HG03066 (cell line): ENCODE measurements at regions not wholly inside any gene's neighbourhood (a gene's known extent, or its start where the extent isn't known, plus 50 kb on each side); places are given as distances from the start of the nearest gene placed in this dataset.

Experiments
- ATAC-seq: cut with Tn5 transposase; IDR thresholded peaks from one replicate; pipeline ENCODE4 v1.9.1; 2021; ENCODE audit warnings: low read depth; ENCODE audit not compliant: unreplicated experiment

DNA sequence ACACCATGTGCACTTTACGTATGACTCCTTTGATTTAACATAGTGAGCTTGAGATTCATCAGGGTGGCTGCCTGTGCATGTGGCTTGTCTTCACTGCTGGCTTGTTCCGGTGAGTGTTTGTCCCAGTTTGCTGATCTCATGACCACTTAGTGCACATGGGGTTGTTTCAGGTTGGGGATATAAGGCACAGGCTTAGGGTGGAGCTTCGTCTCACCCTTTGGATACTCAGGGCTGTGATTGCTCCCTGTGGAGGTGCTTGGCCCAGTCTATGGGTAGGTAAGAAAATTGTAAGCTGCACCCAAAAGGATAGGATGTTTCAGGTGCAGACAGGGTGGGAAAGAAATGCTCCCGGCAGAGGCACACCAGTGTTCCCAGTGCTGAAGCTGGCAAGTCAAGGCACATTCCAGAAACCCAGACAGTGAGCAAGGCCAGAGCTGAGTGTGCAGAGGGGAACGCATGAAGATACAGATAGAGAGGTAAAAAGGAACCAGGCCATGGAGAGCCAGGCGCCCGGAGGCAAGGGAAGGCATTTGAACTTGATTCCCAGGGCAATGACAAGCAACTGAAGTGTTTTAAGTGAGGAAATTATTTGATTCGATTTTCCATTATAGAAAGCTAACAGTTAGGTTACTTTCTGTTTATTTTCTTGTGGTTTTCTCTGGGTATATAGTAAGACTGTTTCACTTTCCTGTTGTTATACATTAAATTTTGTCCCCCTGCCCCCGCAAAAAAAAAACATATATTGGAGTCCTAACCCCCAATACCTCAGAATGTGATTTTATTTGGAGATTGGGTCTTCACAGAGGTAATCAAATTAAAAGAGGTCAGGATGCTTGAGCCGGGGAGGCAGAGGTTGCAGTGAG, 289.8 kb upstream of the KLF6 start:
- no peak for ATAC-seq

DNA sequence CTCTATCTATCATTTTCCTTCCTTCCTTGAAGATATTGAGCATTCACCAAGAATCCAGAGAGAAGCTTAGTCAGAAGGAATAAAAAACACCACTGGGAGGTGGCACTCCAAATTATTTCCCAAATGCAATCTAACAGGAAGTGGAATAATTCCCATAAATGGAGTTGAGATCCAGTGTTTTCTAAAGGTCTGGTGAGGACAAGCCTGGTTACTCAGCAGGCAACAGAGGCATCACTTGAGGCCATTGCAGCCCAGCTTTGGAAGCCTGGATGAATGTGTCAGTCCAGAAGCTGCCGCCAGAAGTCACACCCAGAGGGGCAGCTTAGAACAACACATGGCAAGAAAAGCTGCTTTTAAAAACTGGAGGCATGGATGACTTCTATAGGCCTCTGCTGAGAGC, 288.9 kb upstream of the KLF6 start:
- ATAC-seq: no peak

DNA sequence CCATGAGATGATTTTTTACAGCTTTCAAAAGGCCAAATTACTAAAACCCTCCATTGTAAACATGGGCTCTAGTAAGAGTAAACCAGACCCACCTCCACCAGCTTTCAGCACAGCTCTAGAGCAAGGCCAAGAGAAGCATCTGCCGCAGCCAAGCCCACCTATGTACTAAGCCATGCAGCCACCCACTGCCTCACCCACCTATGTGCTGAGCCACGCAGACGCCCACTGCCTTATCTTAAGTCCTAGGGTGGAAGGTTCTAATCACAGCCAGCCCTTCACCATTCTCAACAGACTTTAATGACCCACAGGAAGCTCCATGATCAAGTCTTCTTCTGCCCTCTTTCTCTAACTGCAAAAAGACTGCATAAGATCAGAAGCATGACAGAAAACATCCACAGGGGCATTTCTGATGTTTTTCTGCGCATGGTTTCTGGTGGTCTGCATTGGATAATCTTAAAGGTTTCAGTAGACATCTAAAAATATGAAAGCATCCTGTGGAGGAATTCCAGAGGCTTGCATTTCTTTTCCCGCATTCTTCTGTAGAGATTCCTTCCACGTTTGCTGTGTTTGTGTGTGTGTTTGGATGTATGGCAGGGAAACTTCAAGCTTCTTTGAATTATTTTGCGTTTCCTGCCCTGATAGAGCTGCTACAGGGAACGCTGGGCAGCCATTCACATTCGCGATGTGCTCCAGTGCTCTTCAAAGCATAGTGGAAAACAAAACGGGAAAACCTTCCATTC, 286.1 kb upstream of the KLF6 start:
- ATAC-seq: no peak

DNA sequence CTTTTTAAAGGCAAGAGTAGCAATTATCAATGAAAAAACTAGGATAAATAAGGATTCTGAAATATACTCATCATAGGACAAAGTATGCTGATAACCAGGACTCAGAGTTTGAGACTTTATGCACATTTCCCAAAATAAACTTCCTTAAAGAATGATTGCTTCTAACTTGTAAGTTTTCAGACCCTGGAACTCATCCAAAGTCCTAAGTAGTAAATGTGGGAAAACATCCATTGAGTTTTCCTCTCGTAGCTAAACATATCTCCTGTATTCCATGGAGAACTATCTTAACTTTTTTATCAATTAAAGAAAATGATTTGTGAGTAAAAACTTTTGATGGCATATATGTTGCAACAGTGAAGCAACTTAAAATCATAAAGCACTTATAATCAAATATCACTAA, 285.2 kb upstream of the KLF6 start:
- no peak for ATAC-seq

DNA sequence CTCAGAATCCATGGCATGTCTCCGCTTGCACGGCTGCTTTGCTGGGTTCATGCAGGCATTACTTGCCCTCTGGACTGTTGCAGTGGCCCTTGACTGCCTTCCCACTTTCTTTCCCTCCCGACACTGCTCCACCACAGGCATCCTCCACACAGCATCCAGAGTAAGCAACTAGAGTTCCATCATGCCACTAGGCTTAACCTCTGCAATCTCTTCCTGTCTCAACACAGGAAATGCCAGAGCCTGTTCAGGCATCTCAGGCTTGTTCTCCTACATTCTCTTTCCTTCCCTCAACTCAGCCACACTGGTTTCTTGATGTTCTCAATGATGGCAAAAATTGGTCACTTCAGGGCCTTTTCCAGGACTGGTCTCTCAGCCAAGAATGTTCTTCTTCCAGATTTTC, 284.5 kb upstream of the KLF6 start:
- ATAC-seq: no peak

DNA sequence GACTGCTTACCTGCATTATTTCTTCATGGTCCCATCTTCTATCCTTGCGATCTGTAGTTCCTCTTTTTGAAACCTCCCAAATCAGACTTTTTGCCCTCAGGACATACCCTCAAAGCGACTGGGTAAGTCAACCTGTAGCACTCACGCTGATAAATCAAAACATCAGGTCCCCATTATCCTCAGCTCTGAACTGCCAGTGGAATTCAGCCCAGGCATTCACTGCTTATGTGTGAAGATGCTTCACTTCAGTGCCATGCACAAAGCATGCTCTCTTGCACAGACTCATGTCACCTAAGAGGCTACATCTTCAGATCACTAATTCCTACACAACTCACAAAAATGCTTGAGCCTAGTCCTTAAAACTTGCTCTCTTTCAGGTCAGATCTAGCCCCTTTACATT, 283.6 kb upstream of the KLF6 start:
- ATAC-seq: no peak

DNA sequence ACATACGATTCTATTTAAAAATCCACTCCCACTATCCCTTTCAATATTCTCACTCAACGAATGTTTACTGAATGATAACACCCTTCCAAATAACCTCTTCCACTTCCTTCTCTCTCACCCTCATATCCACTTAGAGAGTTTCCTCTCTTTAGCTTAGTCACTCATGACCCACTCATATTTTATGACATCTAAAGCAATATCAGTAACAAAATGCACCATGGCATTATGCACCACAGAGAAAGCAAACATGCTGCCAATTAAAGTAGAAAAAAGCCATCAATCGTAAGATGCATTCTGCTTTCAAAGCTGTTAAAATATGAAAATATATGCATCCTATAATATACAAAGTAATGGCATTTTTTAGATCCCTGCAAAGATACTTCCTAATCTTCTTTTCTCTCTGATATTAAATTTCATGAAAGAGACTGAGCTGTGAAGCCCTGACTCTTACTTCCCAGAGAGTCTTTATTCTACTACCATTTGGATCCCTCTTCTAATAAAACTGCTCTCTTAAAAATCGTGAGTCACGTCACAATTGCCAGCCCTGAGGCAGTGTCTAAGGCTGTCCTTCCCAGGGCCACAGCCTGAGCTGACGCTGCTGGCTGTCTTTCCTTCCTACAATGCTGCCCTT, 283.0 kb upstream of the KLF6 start:
- peak; percentile 9 for ATAC-seq

DNA sequence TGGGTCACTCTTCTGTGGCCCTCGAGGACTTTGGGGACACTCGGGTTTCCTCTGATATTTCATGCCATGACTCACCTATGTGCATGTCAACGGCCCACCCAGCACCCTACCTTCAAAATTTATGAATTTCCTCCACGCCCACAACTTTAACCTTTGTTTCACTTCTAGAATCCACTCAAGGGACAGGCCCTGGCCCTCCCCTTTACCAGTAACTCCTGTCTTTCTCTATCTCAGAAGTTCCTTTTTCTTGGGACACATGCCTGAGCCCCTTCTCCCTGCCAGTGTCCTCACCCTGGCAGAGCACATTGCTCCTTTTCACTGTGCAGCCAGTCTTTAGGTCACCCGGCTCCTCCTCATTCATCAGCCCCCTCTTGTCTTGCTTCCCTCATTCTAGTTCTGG, 282.5 kb upstream of the KLF6 start:
- ATAC-seq: peak; percentile 73

DNA sequence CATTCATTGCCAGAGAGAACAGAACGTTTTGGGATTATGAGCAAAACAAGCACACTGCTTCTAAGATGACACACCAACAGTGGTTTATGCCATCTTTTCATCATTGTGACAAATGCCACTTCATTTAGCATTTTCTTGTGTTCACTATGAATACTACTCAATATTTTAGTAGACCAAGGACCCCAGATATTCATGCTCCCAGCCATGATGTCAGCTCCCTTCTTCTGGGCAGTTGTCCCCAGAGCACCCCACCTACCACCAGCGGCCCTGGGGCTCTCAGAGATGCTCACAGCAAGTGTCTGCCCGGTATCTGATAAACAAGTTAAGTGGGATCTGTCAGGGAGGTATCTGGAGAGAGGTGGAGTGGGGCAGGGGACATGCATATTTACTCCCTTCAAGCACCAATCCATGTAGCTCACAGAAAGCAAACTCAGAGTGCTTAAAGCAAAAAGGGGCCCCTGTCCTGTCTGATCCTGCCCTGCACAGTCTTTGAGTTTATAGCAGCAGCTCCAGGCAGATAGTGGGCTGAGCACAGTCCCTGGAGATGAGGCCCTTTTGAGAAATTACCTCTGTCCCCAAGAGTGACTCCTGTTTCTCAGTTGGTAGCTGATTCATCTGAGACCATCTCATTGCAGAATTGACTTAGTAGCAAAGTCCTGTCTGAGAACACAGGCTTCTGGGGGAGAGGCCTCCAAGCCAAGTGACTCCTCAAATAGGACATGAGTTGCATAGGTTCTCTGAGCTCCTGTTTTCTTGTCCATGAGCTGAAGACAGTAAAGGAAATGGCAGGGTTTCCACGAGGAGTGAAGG, 281.8 kb upstream of the KLF6 start:
- peak; percentile 45 for ATAC-seq

DNA sequence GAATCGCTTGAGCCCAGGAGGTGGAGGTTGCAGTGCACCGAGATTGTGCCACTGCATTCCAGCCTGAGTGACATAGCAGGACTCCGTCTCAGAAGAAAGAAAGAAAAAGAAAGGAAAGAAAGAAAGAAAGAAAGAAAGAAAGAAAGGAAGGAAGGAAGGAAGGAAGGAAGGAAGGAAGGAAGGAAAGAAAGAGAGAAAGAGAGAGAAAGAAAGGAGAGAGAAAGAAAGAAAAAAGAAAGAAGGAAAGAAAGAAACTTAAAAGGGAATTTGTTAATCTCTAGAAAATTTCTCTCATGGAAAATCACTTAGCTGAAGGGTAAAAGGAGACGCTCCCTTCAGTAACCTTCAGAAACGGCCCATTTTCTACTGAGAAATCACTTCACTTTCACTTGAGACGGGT, 279.5 kb upstream of the KLF6 start:
- no peak for ATAC-seq

DNA sequence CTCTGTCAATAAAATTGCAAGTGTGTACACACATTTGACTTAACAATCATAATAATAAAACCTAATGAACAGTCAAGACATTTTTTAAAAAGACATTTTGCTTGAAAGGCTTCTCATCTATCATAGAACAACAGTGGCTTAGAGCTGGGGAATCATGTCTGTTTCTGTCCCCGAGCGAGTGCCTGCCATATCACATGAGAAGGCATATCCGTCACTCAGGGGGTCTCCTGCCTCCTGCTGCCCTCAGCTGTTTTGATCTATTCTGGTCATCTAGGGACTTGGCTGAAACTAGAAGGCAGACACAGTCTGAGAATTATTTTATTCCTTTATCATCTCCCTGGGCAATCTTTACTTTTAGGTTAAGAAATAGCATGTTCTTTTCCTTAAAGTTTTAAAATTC, 278.7 kb upstream of the KLF6 start:
- no peak for ATAC-seq

DNA sequence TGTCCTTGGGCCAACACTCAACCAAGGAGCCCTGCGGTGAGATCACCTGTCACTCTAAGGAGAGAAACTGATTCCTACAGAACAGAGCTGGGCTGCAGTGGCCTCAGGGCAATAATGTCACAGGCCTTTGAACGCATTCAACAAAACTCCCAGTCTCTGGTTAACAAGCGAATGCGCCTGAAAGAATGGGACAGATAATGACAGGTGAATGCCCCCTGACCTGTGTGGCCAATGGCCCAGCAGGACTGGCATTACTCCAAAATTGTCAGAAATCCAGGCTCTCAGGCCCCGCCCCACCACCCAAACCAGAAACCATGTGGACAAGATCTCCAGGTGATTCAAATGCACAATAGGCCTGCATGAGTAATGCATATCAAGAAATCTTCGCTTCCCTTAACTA, 277.7 kb upstream of the KLF6 start:
- ATAC-seq: no peak

DNA sequence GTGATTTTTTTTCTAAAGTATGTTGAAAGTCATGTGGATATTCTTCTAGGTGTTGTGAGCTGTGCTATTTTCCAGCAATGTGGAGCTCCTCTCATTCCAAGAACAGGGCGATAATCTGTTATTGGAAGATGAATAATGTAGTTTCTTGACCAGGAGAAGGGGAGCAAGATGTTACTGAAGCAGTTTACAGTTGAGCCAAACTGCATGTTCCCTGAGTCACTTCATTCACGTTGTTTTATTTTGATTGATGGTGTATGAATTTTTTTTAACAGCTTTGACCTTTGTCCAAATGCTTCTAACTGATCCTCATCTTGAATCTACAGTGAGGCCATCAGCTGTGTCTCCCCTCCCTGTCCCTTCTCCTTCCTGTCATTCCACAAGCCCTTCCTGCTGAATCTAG, 277.1 kb upstream of the KLF6 start:
- ATAC-seq: no peak

DNA sequence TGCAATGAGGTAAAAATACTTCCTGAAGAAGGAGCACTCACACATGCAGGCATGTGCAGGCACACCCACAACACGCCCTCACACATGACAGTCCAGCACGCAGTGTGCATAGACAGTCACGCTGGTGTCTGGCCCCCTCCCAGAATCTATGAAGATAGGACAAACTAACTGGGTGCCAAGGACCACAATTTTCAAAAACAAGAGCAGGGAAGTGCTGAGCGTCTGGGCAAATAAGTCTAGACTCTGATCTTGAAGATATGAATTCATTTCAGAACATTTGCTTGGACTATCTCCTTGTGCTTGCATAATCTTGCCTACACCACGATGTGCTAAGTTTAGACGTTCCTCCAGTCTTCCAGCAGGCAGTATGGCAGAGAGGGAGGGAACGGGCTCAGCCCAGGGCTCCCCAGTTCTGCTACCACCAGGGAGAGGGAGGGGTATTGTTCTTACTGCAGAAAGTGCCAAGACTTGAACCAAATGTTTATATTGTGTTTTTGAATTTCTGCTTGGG, 276.5 kb upstream of the KLF6 start:
- no peak for ATAC-seq

DNA sequence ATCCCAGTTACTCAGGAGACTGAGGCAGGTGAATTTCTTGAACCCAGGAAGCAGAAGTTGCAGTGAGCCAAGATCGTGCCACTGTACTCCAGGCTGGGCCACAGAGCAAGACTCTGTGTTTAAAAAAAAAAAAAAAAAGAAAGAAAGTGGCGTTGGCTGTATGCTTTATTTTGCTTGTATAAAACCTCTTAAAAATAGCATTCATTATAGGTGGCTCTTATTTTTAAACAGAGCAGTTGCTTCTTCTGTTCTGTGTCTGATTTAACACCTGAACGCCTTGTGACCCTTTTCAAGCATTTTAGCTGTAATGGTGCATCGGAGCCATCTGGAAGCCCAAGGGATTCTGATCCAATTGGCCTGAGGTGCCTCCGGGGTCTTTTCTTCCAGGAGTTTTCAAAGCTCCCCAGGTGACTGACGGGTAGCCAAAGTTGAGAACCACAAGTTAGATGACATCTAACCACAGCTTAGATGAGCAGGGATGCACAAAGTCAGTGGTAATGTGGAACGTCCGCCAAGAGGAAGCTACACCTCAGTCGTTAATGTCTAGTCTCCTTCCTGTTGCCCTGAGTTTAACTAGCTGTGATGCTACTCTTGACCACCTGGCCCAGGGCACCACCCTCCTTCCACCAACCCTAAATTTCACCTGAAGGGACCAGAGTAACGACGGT, 274.6 kb upstream of the KLF6 start:
- ATAC-seq: no peak

DNA sequence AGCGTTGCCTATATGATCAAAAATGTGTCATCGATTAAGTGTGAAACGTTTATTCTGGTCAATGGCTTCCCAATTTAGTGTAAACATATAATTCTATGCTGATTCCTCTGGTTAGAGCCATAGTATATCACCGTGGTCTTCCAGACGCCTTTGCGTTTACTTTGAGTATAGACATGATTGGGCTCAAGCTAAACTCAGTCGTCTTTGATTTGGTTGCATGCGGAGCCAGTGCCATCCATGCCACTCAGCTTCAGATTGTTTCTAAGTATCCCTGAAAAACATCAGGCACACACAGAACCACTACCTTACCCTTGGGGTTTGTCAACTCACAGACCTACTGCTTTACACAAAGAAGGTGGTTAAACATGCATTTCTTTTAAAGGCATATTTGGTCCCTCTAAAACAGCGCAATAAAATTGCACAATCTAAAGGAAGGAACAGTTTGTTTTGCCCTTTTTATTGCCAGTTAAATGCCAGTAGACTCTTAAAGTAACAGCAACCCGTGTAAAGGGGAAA, 273.6 kb upstream of the KLF6 start:
- no peak for ATAC-seq

DNA sequence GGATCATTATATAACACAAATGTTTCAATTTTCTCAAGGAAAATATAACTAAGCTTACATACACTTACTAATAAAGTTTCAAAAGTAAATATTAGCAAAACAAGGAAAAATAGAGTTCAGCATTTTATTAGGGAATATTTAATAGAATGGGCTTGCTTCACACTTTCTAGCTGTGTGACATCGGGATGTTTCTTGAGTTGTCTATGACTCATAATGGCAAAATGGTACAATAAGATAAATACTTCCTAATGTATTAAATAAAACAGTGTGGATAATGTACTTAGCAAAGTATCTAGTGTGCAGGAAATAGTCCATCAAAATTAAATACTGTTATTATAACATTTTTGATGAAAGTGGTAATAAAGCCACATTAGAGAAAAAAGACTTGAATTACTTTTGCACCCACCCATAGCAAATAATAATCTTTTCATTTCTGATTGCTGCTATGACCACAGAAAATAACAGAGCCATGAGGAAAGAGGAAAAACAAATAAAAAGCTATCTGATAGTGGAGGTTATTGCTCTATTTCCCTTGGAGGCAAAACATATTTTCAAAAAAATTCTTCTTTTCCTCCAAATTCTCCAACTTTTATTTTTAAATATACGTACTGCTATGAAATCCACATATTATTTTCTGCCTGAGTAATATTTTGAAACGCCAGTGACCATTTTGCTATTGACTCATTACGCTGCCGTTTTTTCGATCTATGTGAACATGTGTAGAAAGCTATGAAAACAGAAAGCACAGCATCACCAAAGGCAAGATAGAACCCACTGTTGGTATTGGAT, 272.9 kb upstream of the KLF6 start:
- no peak for ATAC-seq

DNA sequence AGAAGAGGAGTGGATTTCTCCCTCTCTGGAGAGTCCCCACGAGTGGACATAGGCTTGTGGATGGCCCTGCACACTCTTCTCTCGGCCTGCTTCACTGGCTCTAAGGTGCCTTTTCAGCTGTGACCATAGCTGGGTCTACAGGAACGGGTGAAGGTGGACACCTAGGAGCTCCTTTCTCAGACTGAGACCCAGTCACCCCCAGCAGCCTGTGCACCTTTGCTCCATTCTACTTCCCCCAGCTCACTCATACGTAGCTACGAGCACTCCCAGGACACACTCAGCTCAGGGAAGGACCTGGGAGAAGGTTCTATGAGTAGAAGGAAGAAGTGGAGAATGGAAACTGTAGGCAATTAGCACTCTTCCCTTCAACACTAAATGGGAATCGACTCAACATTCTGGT, 272.0 kb upstream of the KLF6 start:
- no peak for ATAC-seq
